Cardiac muscle cell (in vitro differentiated cells and primary cell): ENCODE measurements at regions not wholly inside any gene's neighbourhood (a gene's known extent, or its start where the extent isn't known, plus 50 kb on each side); places are given as distances from the start of the nearest gene placed in this dataset.
A peak's percentile ranks its signal among the peaks of the same experiment; 100 is the strongest.
"Not testable (repeated sequence)": the region's sequence is repeated elsewhere in the genome, so short reads cannot be mapped to it uniquely, and the experiment has no call there.

ENCODE experiments used
- DNase-seq, 2 donors: peaks; one replicate each; pipeline versions ENCODE4 v3.0.0 to v3.0.0-alpha.2; 2010 to 2017; ENCODE audit warnings: low read depth in 1 of 2, low spot score in 1 of 2
- H3K27ac ChIP-seq: fragments of 200-600 bp; sonication (generic); 2 replicates; pipeline ENCODE4 v1.5.1; 2016
- H3K27me3 ChIP-seq: fragments of 200-600 bp; sonication (generic); 2 replicates; pipeline ENCODE4 v1.6.0; 2016; ENCODE audit warnings: control low read depth
- H3K36me3 ChIP-seq: fragments of 200-600 bp; sonication (generic); 2 replicates; pipeline ENCODE4 v1.5.1; 2016; ENCODE audit warnings: control low read depth
- H3K4me1 ChIP-seq: fragments of 200-600 bp; sonication (generic); 2 replicates; pipeline ENCODE4 v1.8.1; 2017; ENCODE audit warnings: low read depth, mild to moderate bottlenecking, mixed run types
- H3K4me3 ChIP-seq: fragments of 200-600 bp; sonication (generic); 2 replicates; pipeline ENCODE4 v1.5.1; 2016; ENCODE audit warnings: mild to moderate bottlenecking
- H3K9me3 ChIP-seq: fragments of 200-600 bp; sonication (generic); 2 replicates; pipeline ENCODE4 v1.5.1; 2017; ENCODE audit warnings: low read depth, mild to moderate bottlenecking, control low read depth
- TF ChIP-seq, protein P1 (sequence below): IDR thresholded peaks from 2 replicates; pipeline ENCODE4 v1.5.1; 2012; ENCODE audit warnings: low read depth, mild to moderate bottlenecking, low read length

- Histone ChIP-seq H3K4me3 (no peak overlapping the region), H3K9me3 (no peaks in the 10 kb centered on the region), H3K27me3 (no peaks in the 10 kb centered on the region), H3K4me1 (no peaks in the 10 kb centered on the region), H3K36me3 (no peaks in the 10 kb centered on the region), H3K27ac (no peak overlapping the region)
- TF ChIP-seq, protein P1, sequence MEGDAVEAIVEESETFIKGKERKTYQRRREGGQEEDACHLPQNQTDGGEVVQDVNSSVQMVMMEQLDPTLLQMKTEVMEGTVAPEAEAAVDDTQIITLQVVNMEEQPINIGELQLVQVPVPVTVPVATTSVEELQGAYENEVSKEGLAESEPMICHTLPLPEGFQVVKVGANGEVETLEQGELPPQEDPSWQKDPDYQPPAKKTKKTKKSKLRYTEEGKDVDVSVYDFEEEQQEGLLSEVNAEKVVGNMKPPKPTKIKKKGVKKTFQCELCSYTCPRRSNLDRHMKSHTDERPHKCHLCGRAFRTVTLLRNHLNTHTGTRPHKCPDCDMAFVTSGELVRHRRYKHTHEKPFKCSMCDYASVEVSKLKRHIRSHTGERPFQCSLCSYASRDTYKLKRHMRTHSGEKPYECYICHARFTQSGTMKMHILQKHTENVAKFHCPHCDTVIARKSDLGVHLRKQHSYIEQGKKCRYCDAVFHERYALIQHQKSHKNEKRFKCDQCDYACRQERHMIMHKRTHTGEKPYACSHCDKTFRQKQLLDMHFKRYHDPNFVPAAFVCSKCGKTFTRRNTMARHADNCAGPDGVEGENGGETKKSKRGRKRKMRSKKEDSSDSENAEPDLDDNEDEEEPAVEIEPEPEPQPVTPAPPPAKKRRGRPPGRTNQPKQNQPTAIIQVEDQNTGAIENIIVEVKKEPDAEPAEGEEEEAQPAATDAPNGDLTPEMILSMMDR = no peak
- no peak for DNase-seq
Measured at GRCh38 chr13:76266561-76266960, 619.6 kb downstream of the KCTD12 start.

DNA sequence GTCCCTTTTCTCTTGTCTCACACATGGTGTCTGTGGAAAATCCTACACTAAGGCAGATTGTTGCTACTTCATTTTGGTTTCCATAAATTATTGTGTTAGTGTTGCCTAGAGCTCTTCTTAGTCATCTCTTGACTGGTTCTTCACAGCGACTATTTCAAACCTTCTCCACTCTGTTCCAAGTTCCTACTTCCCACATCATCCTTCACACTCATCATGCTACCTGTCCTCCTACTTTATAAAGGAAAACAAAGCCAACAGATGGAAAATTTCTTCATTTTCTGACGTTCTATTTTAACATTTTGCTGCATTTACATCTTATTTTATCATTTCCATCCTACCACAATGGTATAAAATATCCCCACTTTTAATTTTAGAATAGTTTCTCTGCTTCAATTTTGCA lies 614.1 kb downstream of the LMO7 start:
- Histone ChIP-seq H3K4me1 (peaks cover 9% of the 10 kb centered on the region), H3K36me3 (no peaks in the 10 kb centered on the region), H3K27me3 (no peaks in the 10 kb centered on the region), H3K4me3 (no peak overlapping the region), H3K27ac (no peak overlapping the region), H3K9me3 (no peaks in the 10 kb centered on the region)
- DNase-seq = no peak
- TF ChIP-seq, protein P1 = no peak

- DNase-seq = peak in 1 of 2 donors; percentile 11
- H3K4me1 ChIP-seq = peaks cover 9% of the 10 kb centered on the region
- H3K27ac ChIP-seq = no peak overlapping the region
- H3K9me3 ChIP-seq = no peaks in the 10 kb centered on the region
- H3K27me3 ChIP-seq = no peaks in the 10 kb centered on the region
- H3K36me3 ChIP-seq = no peaks in the 10 kb centered on the region
- H3K4me3 ChIP-seq = no peak overlapping the region
- TF ChIP-seq, protein P1 = no peak
Measured at GRCh38 chr13:76245920-76246319, 609.8 kb downstream of the LMO7 start.

- TF ChIP-seq, protein P1 = no peak
- Histone ChIP-seq H3K9me3 (no peaks in the 10 kb centered on the region), H3K27me3 (no peaks in the 10 kb centered on the region), H3K4me1 (peaks cover 9% of the 10 kb centered on the region), H3K36me3 (no peaks in the 10 kb centered on the region), H3K27ac (no peak overlapping the region), H3K4me3 (no peak overlapping the region)
- DNase-seq = no peak
Measured at GRCh38 chr13:76245211-76245610, 609.1 kb downstream of the LMO7 start.

DNA sequence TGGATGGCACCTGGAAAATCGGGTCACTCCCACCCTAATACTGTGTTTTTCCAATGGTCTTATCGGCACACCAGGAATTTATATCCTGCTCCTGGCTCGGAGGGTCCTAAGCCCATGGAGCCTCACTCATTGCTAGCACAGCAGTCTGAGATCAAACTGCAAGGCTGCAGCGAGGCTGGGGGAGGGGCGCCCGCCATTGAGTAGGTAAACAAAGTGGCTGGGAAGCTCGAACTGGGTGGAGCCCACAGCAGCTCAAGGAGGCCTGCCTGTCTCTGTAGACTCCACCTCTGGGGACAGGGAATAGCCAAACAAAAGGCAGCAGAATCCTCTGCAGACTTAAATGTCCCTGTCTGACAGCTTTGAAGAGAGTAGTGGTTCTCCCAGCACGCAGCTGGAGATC lies 607.0 kb downstream of the LMO7 start:
- not testable (repeated sequence) for DNase-seq, H3K27me3 ChIP-seq, H3K9me3 ChIP-seq, H3K4me3 ChIP-seq, H3K27ac ChIP-seq, H3K36me3 ChIP-seq
- peaks cover 14% of the 10 kb centered on the region for H3K4me1 ChIP-seq

- no peaks in the 10 kb centered on the region for H3K27me3 ChIP-seq
- DNase-seq = no peak
- TF ChIP-seq, protein P1 = no peak
- no peaks in the 10 kb centered on the region for H3K36me3 ChIP-seq
- no peak overlapping the region for H3K4me3 ChIP-seq
- no peaks in the 10 kb centered on the region for H3K9me3 ChIP-seq
- peaks cover 5% of the 10 kb centered on the region for H3K4me1 ChIP-seq
- H3K27ac ChIP-seq = no peak overlapping the region
Measured at GRCh38 chr13:76239031-76239680, 603.0 kb downstream of the LMO7 start.
